Esophagus squamous epithelium (tissue), 5 donors: ENCODE measurements at regions not wholly inside any gene's neighbourhood (a gene's known extent, or its start where the extent isn't known, plus 50 kb on each side); places are given as distances from the start of the nearest gene placed in this dataset.

ENCODE experiments used
- DNase-seq: peaks from one replicate; lab custom pipeline; 2025; lab: John Stamatoyannopoulos, UW
- H3K27ac ChIP-seq, 4 donors: fragments of 200-600 bp; sonication (generic); one replicate each; pipeline ENCODE4 v1.5.1; 2016 to 2019; ENCODE audit warnings: mild to moderate bottlenecking in 1 of 4
- H3K27me3 ChIP-seq, 4 donors: fragments of 200-600 bp; sonication (generic); 1 replicate in 3 of 4; 2 replicates in 1 of 4; pipeline versions ENCODE4 v1.5.1 to v1.6.0; 2017 to 2021; ENCODE audit warnings: antibody characterized with exemption in 1 of 4
- H3K36me3 ChIP-seq, 3 donors: fragments of 200-600 bp; sonication (generic); one replicate each; pipeline ENCODE4 v1.5.1; 2016 to 2019
- H3K4me1 ChIP-seq, 3 donors: fragments of 200-600 bp; sonication (generic); one replicate each; pipeline ENCODE4 v1.5.1; 2017 to 2019
- H3K4me3 ChIP-seq, 4 donors: fragments of 200-600 bp; sonication (generic); 1 replicate in 3 of 4; 2 replicates in 1 of 4; pipeline ENCODE4 v1.5.1; 2016 to 2019; ENCODE audit warnings: mild to moderate bottlenecking in 2 of 4, moderate library complexity in 1 of 4
- H3K9me3 ChIP-seq, 3 donors: fragments of 200-600 bp; sonication (generic); one replicate each; pipeline ENCODE4 v1.5.1; 2016 to 2019
- CTCF ChIP-seq, 6 experiments: fragments of 450-650 bp in 4 of 6; fragments of 200-600 bp in 2 of 6; sonication (generic) in 2 of 6; IDR thresholded peaks; one replicate each; pipeline ENCODE4 v1.5.1; 2016 to 2019; ENCODE audit warnings: antibody characterized with exemption in 6 of 6, mild to moderate bottlenecking in 4 of 6, moderate library complexity in 4 of 6
- POLR2A ChIP-seq, 4 donors: fragments of 450-650 bp; IDR thresholded peaks; one replicate each; pipeline ENCODE4 v1.6.1; 2017; ENCODE audit warnings: antibody characterized with exemption in 4 of 4, mild to moderate bottlenecking in 4 of 4, moderate library complexity in 3 of 4
- WGBS, 2 donors: methylation state at CpG; one replicate each; pipeline ENCODE4 v1.1.5; 2018; 5-methylcytosine and 5-hydroxymethylcytosine counted together
- intact Hi-C: fragments of 100-400 bp; cut with DNase I; formaldehyde crosslinking; loops from one replicate; pipeline ENCODE4 v1.15.0; 2022
- donor health status: DM: yes; HTN: yes; CAD: no.

- no peak for DNase-seq
- no peak overlapping the region for H3K27ac ChIP-seq
- H3K4me3 ChIP-seq: no peak overlapping the region
- peaks cover 8 to 12% (median 11%) of the 10 kb centered on the region in 3 donors for H3K4me1 ChIP-seq
- H3K9me3 ChIP-seq: no peaks in the 10 kb centered on the region
- no peak for TF ChIP-seq CTCF (IDR thresholded peaks at IDR 0.05)
- no peak for TF ChIP-seq POLR2A (IDR thresholded peaks at IDR 0.05)
- intact Hi-C loops: no loop called here
- 48 to 52% methylated on average over 6 of the region's 6 CpGs for WGBS, 2 donors
- no peaks in the 10 kb centered on the region for H3K27me3 ChIP-seq
- no peaks in the 10 kb centered on the region for H3K36me3 ChIP-seq
Observed at GRCh38 chr10:118865998-118866693, 111.4 kb upstream of the CACUL1 start.

GRCh38 chr10:118867768-118868167 lies 113.0 kb upstream of the CACUL1 start:
- H3K4me1 ChIP-seq: peaks cover 8 to 17% (median 12%) of the 10 kb centered on the region in 3 donors
- 88 to 91% methylated on average over 3 of the region's 3 CpGs for WGBS, 2 donors
- H3K36me3 ChIP-seq: no peaks in the 10 kb centered on the region
- no peaks in the 10 kb centered on the region for H3K9me3 ChIP-seq
- intact Hi-C loops: no loop called here
- no peak for DNase-seq
- H3K27me3 ChIP-seq: no peaks in the 10 kb centered on the region
- no peak overlapping the region for H3K4me3 ChIP-seq
- TF ChIP-seq CTCF (IDR thresholded peaks at IDR 0.05) (no peak), POLR2A (IDR thresholded peaks at IDR 0.05) (no peak)
- no peak overlapping the region for H3K27ac ChIP-seq

- no peak for TF ChIP-seq CTCF (IDR thresholded peaks at IDR 0.05)
- TF ChIP-seq POLR2A (IDR thresholded peaks at IDR 0.05): no peak
- Histone ChIP-seq H3K4me1 (peaks cover 8 to 17% (median 12%) of the 10 kb centered on the region in 3 donors), H3K4me3 (no peak overlapping the region), H3K9me3 (no peaks in the 10 kb centered on the region), H3K27ac (no peak overlapping the region), H3K36me3 (no peaks in the 10 kb centered on the region), H3K27me3 (no peaks in the 10 kb centered on the region)
- WGBS, 2 donors: 46 to 69% methylated on average over 5 of the region's 5 CpGs
- DNase-seq: no peak
- intact Hi-C loops: no loop called here
Observed at GRCh38 chr10:118868589-118868988, 113.8 kb upstream of the CACUL1 start.

GRCh38 chr10:118870467-118871243 lies 115.9 kb upstream of the CACUL1 start:
- WGBS, 2 donors: 17 to 40% methylated on average over 3 to 4 of the region's 4 CpGs
- TF ChIP-seq POLR2A (IDR thresholded peaks at IDR 0.05) (no peak), CTCF (IDR thresholded peaks at IDR 0.05) (no peak)
- Histone ChIP-seq H3K27me3 (no peaks in the 10 kb centered on the region), H3K27ac (peak overlapping the region in 2 of 4 donors; percentile 10 to 45), H3K36me3 (no peaks in the 10 kb centered on the region), H3K4me3 (no peak overlapping the region), H3K4me1 (peaks cover 8 to 17% (median 12%) of the 10 kb centered on the region in 3 donors), H3K9me3 (no peaks in the 10 kb centered on the region)
- intact Hi-C loops: no loop called here
- no peak for DNase-seq
